Naive thymus-derived CD4-positive, alpha-beta T cell (primary cell): ENCODE measurements at regions not wholly inside any gene's neighbourhood (a gene's known extent, or its start where the extent isn't known, plus 50 kb on each side); places are given as distances from the start of the nearest gene placed in this dataset.

Experiments used
- ATAC-seq: fragments of 150-1000 bp; cut with Tn5 transposase; 2 replicates; pipeline ENCODE4 v1.10.0; 2021; ENCODE audit warnings: mild to moderate bottlenecking, moderate library complexity
- CTCF ChIA-PET: fragments of 350-600 bp; sonication (Branson Sonifier 250); formaldehyde crosslinking; loops from one replicate; lab custom pipeline; 2021; ENCODE audit warnings: antibody characterized with exemption; lab: Charles Lee
- POLR2A ChIA-PET: fragments of 350-600 bp; sonication (Branson Sonifier 250); formaldehyde crosslinking; loops from one replicate; lab custom pipeline; 2021; ENCODE audit warnings: antibody characterized with exemption, inconsistent platforms; lab: Charles Lee
- DNase-seq, 9 donors: peaks; one replicate each; pipeline versions ENCODE4 v3.0.0 to v3.0.0-alpha.2; 2020 to 2022; ENCODE audit warnings: mixed read lengths in 1 of 9
- H3K27ac ChIP-seq: one replicate; pipeline ENCODE4 v1.7.0; 2013; ENCODE audit warnings: mild to moderate bottlenecking, low read depth, low read length, moderate library complexity
- H3K27me3 ChIP-seq, 2 donors: one replicate each; pipeline ENCODE4 v1.7.0; 2013; ENCODE audit warnings: low read length in 2 of 2, mild to moderate bottlenecking in 2 of 2, moderate library complexity in 2 of 2; ENCODE audit not compliant: control insufficient read depth in 2 of 2, insufficient read depth in 2 of 2
- H3K36me3 ChIP-seq, 3 experiments: 1 replicate in 2 of 3; 2 replicates in 1 of 3; pipeline ENCODE4 v1.7.0; 2013; ENCODE audit warnings: low read length in 3 of 3, mild to moderate bottlenecking in 3 of 3, moderate library complexity in 1 of 3; ENCODE audit not compliant: insufficient read depth in 3 of 3, control insufficient read depth in 2 of 3
- H3K4me1 ChIP-seq, 2 donors: one replicate each; pipeline ENCODE4 v1.7.0; 2013; ENCODE audit warnings: low read length in 2 of 2, mild to moderate bottlenecking in 2 of 2, moderate library complexity in 1 of 2; ENCODE audit not compliant: control insufficient read depth in 2 of 2, insufficient read depth in 2 of 2
- H3K4me3 ChIP-seq: 2 replicates; pipeline ENCODE4 v1.7.0; 2013; ENCODE audit warnings: mild to moderate bottlenecking, low read length
- H3K9me3 ChIP-seq, 3 experiments: 1 replicate in 2 of 3; 2 replicates in 1 of 3; pipeline ENCODE4 v1.7.0; 2013; ENCODE audit warnings: low read length in 3 of 3; ENCODE audit not compliant: control insufficient read depth in 2 of 3
- H3K27ac Mint-ChIP-seq, 9 donors: one replicate each; pipeline ENCODE4 v1.8.0; 2020 to 2022; ENCODE audit warnings: mixed read lengths in 9 of 9, mild to moderate bottlenecking in 8 of 9, moderate library complexity in 5 of 9, inconsistent platforms in 2 of 9
- H3K27me3 Mint-ChIP-seq, 5 donors: one replicate each; pipeline ENCODE4 v1.8.0; 2021 to 2022; ENCODE audit warnings: mixed read lengths in 5 of 5, mild to moderate bottlenecking in 1 of 5
- H3K36me3 Mint-ChIP-seq, 5 donors: one replicate each; pipeline ENCODE4 v1.8.0; 2020 to 2022; ENCODE audit warnings: mixed read lengths in 5 of 5, mild to moderate bottlenecking in 3 of 5, inconsistent platforms in 1 of 5
- H3K4me1 Mint-ChIP-seq, 7 donors: one replicate each; pipeline ENCODE4 v1.8.0; 2020 to 2022; ENCODE audit warnings: mixed read lengths in 7 of 7, mild to moderate bottlenecking in 3 of 7, inconsistent platforms in 1 of 7
- H3K4me3 Mint-ChIP-seq, 10 donors: one replicate each; pipeline ENCODE4 v1.8.0; 2020 to 2022; ENCODE audit warnings: mild to moderate bottlenecking in 10 of 10, mixed read lengths in 10 of 10, moderate library complexity in 6 of 10, inconsistent platforms in 2 of 10
- H3K9me3 Mint-ChIP-seq, 11 donors: one replicate each; pipeline ENCODE4 v1.8.0; 2020 to 2022; ENCODE audit warnings: mixed read lengths in 11 of 11, mild to moderate bottlenecking in 4 of 11, inconsistent platforms in 1 of 11, moderate library complexity in 1 of 11
- intact Hi-C, 2 donors: fragments of 100-400 bp; cut with micrococcal nuclease; formaldehyde crosslinking; loops; one replicate each; pipeline ENCODE4 v1.15.1; 2023

DNA sequence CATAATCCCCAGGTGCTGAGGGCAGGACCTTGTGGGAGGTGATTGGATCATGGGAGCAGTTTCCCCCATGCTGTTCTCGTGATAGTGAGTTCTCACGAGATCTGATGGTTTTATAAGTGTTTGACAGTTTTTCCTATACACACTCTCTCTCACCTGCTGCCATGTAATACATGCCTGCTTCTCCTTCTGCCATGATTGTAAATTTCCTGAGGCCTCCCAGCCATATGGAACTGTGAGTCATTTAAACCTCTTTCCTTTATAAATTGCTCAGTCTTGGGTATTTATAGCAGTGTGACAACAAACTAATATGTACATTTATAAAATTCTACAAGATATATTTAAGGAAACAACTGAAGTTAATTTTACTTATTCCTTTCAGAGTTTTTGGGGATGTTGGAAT lies 170.8 kb upstream of the BET1 start:
- POLR2A ChIA-PET = no interaction called here
- peaks cover 0 to 7% (median 0%) of the 10 kb centered on the region in 7 donors for H3K4me1 Mint-ChIP-seq
- no peaks in the 10 kb centered on the region for H3K9me3 ChIP-seq

GRCh38 chr7:94176694-94177200 lies 172.6 kb upstream of the BET1 start:
- intact Hi-C loops = no loop called here
- H3K36me3 Mint-ChIP-seq = no peaks in the 10 kb centered on the region

More for the DNA sequence above, 170.8 kb upstream of the BET1 start:
- Mint-ChIP-seq H3K9me3 (peaks cover 0 to 3% (median 0%) of the 10 kb centered on the region in 11 donors), H3K36me3 (no peaks in the 10 kb centered on the region), H3K27me3 (peaks cover 0 to 11% (median 0%) of the 10 kb centered on the region in 5 donors), H3K4me3 (no peak overlapping the region), H3K27ac (no peak overlapping the region)
- H3K27ac ChIP-seq = no peak overlapping the region
- H3K36me3 ChIP-seq = no peaks in the 10 kb centered on the region
- no peaks in the 10 kb centered on the region for H3K4me1 ChIP-seq
- intact Hi-C loops = loop anchor here in 1 of 2 donors (5.0 kb wide), 1 partner anchor 217 kb away; the partner anchor contains the start of gene COL1A2
- H3K27me3 ChIP-seq = no peaks in the 10 kb centered on the region
- H3K4me3 ChIP-seq = no peak overlapping the region
- CTCF ChIA-PET = no interaction called here
- no peak for DNase-seq
- no peak for ATAC-seq

GRCh38 chr7:94177441-94177840 lies 173.3 kb upstream of the BET1 start:
- CTCF ChIA-PET = no interaction called here
- peaks cover 0 to 5% (median 0%) of the 10 kb centered on the region in 7 donors for H3K4me1 Mint-ChIP-seq
- peaks cover 0 to 11% (median 0%) of the 10 kb centered on the region in 5 donors for H3K27me3 Mint-ChIP-seq
- H3K9me3 ChIP-seq = no peaks in the 10 kb centered on the region
- no peak overlapping the region for H3K4me3 Mint-ChIP-seq
- H3K4me3 ChIP-seq = no peak overlapping the region
- no peaks in the 10 kb centered on the region for H3K27me3 ChIP-seq
- peaks cover 0 to 1% (median 0%) of the 10 kb centered on the region in 11 donors for H3K9me3 Mint-ChIP-seq
- no peak overlapping the region for H3K27ac ChIP-seq
- intact Hi-C loops = no loop called here
- H3K36me3 Mint-ChIP-seq = no peaks in the 10 kb centered on the region
- ATAC-seq = no peak
- DNase-seq = no peak
- POLR2A ChIA-PET = no interaction called here
- H3K36me3 ChIP-seq = no peaks in the 10 kb centered on the region
- no peaks in the 10 kb centered on the region for H3K4me1 ChIP-seq
- H3K27ac Mint-ChIP-seq = no peak overlapping the region

More at GRCh38 chr7:94176694-94177200, 172.6 kb upstream of the BET1 start:
- ChIA-PET POLR2A (no interaction called here), CTCF (no interaction called here)
- Histone ChIP-seq H3K27me3 (no peaks in the 10 kb centered on the region), H3K4me3 (no peak overlapping the region), H3K36me3 (no peaks in the 10 kb centered on the region), H3K27ac (no peak overlapping the region), H3K4me1 (no peaks in the 10 kb centered on the region), H3K9me3 (no peaks in the 10 kb centered on the region)
- Mint-ChIP-seq H3K4me3 (no peak overlapping the region), H3K27me3 (peaks cover 0 to 11% (median 0%) of the 10 kb centered on the region in 5 donors), H3K4me1 (peaks cover 0 to 5% (median 0%) of the 10 kb centered on the region in 7 donors), H3K27ac (no peak overlapping the region), H3K9me3 (peaks cover 0 to 1% (median 0%) of the 10 kb centered on the region in 11 donors)
- DNase-seq = no peak
- ATAC-seq = no peak

GRCh38 chr7:94178230-94178629 lies 174.1 kb upstream of the BET1 start:
- Histone ChIP-seq H3K4me3 (no peak overlapping the region), H3K4me1 (no peaks in the 10 kb centered on the region), H3K9me3 (no peaks in the 10 kb centered on the region), H3K27me3 (no peaks in the 10 kb centered on the region), H3K27ac (no peak overlapping the region), H3K36me3 (no peaks in the 10 kb centered on the region)
- POLR2A ChIA-PET = no interaction called here
- H3K4me1 Mint-ChIP-seq = peaks cover 0 to 5% (median 0%) of the 10 kb centered on the region in 7 donors
- intact Hi-C loops = no loop called here
- peaks cover 0 to 1% (median 0%) of the 10 kb centered on the region in 11 donors for H3K9me3 Mint-ChIP-seq
- CTCF ChIA-PET = no interaction called here
- ATAC-seq (no peak), DNase-seq (no peak)
- no peak overlapping the region for H3K27ac Mint-ChIP-seq
- peaks cover 0 to 11% (median 0%) of the 10 kb centered on the region in 5 donors for H3K27me3 Mint-ChIP-seq
- no peak overlapping the region for H3K4me3 Mint-ChIP-seq
- no peaks in the 10 kb centered on the region for H3K36me3 Mint-ChIP-seq

DNA sequence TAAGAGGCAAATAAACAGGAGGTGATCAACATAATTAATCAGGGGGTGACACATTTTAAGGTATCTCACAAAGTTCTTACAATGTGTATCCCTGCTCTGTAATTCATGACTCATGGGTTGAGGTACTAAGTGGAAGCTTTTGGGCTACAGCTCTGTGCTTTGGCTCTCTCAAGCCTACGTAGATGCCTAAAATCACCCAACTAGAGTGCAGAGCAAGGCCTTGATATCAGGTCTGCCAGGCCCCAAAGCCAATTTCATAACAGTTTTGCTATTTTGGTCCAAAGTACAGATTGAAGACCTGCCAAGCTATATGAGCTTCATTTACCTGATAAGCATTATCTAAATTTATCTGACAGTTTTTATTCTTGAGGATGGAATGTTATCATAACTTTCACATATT lies 175.3 kb upstream of the BET1 start:
- Mint-ChIP-seq H3K4me3 (no peak overlapping the region), H3K27me3 (peaks cover 0 to 6% (median 0%) of the 10 kb centered on the region in 5 donors), H3K36me3 (no peaks in the 10 kb centered on the region), H3K27ac (no peak overlapping the region), H3K9me3 (peaks cover 0 to 1% (median 0%) of the 10 kb centered on the region in 11 donors), H3K4me1 (peaks cover 0 to 5% (median 0%) of the 10 kb centered on the region in 7 donors)
- no peaks in the 10 kb centered on the region for H3K36me3 ChIP-seq
- intact Hi-C loops = no loop called here
- no peaks in the 10 kb centered on the region for H3K9me3 ChIP-seq
- DNase-seq = no peak
- no peak for ATAC-seq
- no peaks in the 10 kb centered on the region for H3K27me3 ChIP-seq
- ChIA-PET POLR2A (no interaction called here), CTCF (no interaction called here)
- H3K27ac ChIP-seq = no peak overlapping the region
- H3K4me3 ChIP-seq = no peak overlapping the region
- H3K4me1 ChIP-seq = no peaks in the 10 kb centered on the region

DNA sequence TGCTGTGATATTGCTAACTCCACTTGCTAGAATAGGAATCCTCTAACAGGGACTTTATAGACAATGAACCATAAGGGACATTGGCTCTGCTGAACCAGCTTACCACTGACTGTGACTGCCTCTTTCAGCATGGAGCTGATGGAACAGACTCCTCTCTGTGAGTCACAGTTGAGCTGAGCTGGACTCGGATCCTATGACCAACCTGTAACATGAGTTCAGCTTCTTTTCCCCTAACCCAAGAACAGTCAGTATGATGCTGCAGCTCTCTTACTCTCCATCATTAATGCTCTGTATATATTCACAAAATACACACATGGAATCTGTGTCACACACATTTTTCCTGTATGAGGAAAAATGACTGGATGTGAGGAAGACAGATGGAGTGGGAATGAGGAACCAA lies 177.9 kb upstream of the BET1 start:
- intact Hi-C loops = no loop called here
- H3K4me3 Mint-ChIP-seq = no peak overlapping the region
- H3K27me3 Mint-ChIP-seq = peaks cover 0 to 6% (median 0%) of the 10 kb centered on the region in 5 donors
- ChIA-PET CTCF (no interaction called here), POLR2A (interaction anchor here (0.6 kb wide), 1 partner anchor 805 kb away, joined by 3 read pairs; no protein-coding TSS in a partner anchor)
- H3K27ac ChIP-seq = no peak overlapping the region
- no peaks in the 10 kb centered on the region for H3K4me1 ChIP-seq
- no peaks in the 10 kb centered on the region for H3K27me3 ChIP-seq
- H3K36me3 Mint-ChIP-seq = no peaks in the 10 kb centered on the region
- DNase-seq = no peak
- no peaks in the 10 kb centered on the region for H3K9me3 ChIP-seq
- no peak for ATAC-seq
- H3K36me3 ChIP-seq = no peaks in the 10 kb centered on the region
- peaks cover 0 to 7% (median 0%) of the 10 kb centered on the region in 11 donors for H3K9me3 Mint-ChIP-seq
- no peak overlapping the region for H3K4me3 ChIP-seq
- H3K4me1 Mint-ChIP-seq = peaks cover 0 to 5% (median 0%) of the 10 kb centered on the region in 7 donors
- H3K27ac Mint-ChIP-seq = no peak overlapping the region

- H3K27ac ChIP-seq = no peak overlapping the region
- no peak overlapping the region for H3K4me3 Mint-ChIP-seq
- ATAC-seq (no peak), DNase-seq (no peak)
- no peaks in the 10 kb centered on the region for H3K9me3 ChIP-seq
- H3K36me3 Mint-ChIP-seq = no peaks in the 10 kb centered on the region
- H3K27me3 Mint-ChIP-seq = peaks cover 0 to 5% (median 0%) of the 10 kb centered on the region in 5 donors
- H3K4me1 Mint-ChIP-seq = peaks cover 0 to 1% (median 0%) of the 10 kb centered on the region in 7 donors
- ChIA-PET POLR2A (interaction anchor here (0.6 kb wide), 1 partner anchor 806 kb away, joined by 3 read pairs; no protein-coding TSS in a partner anchor), CTCF (no interaction called here)
- peaks cover 0 to 8% (median 0%) of the 10 kb centered on the region in 11 donors for H3K9me3 Mint-ChIP-seq
- H3K27ac Mint-ChIP-seq = no peak overlapping the region
- no peak overlapping the region for H3K4me3 ChIP-seq
- H3K36me3 ChIP-seq = no peaks in the 10 kb centered on the region
- intact Hi-C loops = no loop called here
- no peaks in the 10 kb centered on the region for H3K27me3 ChIP-seq
- no peaks in the 10 kb centered on the region for H3K4me1 ChIP-seq
These were observed 178.6 kb upstream of the BET1 start for GRCh38 chr7:94182721-94183120.
